GM19397 (cell line): ENCODE measurements at regions not wholly inside any gene's neighbourhood (a gene's known extent, or its start where the extent isn't known, plus 50 kb on each side); places are given as distances from the start of the nearest gene placed in this dataset.
"Not testable (repeated sequence)": the region's sequence is repeated elsewhere in the genome, so short reads cannot be mapped to it uniquely, and the experiment has no call there.

Experiments
- ATAC-seq: cut with Tn5 transposase; IDR thresholded peaks from one replicate; pipeline ENCODE4 v1.9.1; 2021; ENCODE audit warnings: mild to moderate bottlenecking, moderate library complexity; ENCODE audit not compliant: unreplicated experiment

DNA sequence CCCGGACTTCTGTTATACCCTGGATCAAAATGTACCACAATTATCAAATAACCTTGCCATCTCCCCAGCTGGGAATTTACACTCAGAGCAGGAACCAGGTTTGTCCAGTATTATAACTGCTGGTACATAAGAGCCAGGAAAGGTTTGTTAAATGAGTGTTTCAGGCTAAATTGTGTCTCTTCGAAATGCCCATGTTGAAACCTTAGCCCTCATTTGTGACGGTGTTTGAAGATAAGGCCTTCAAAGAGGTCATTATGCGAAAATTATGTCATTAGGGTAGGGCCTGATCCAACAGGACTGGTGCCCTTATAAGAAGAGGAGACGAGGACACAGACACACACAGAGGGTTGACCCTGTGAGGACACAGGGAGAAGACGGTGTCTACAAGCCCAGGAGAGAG lies 73.5 kb upstream of the DHRSX start:
- no peak for ATAC-seq

DNA sequence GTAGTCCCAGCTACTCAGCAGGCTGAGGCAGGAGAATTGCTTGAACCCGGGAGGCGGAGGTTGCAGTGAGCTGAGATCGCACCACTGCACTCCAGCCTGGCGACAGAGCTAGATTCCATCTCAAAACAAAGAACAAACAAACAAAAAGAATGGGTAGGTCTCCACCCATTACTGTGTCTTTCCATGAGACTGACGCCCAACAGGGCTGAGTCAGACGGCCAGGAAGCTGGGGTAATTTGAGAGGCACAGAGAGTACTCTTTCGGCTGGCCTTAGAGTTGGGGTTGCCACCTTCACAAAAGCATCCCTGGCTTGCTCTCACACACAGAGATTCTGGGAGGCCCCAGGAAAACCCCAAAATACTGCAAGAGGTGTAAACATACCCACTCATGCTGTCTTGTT lies 72.0 kb upstream of the DHRSX start:
- ATAC-seq = no peak

DNA sequence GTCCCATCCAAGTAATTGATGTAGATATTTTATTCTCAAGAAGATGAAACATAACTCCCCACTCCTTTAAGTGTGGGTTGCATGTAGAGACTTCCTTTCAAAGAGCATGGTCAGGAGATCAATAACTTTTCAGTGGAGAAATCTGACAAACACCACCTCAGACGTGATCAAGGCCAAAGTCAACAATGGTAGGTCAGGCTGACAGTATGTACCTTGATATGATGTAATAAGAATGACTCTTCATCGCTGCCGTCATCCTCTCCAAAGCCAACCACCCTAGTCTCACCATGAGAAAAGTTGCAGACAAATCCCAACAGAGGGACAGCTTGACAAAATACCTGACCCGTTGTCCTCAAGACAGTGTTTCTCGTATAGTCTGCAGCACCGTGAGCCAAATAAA lies 67.3 kb upstream of the DHRSX start:
- no peak for ATAC-seq

DNA sequence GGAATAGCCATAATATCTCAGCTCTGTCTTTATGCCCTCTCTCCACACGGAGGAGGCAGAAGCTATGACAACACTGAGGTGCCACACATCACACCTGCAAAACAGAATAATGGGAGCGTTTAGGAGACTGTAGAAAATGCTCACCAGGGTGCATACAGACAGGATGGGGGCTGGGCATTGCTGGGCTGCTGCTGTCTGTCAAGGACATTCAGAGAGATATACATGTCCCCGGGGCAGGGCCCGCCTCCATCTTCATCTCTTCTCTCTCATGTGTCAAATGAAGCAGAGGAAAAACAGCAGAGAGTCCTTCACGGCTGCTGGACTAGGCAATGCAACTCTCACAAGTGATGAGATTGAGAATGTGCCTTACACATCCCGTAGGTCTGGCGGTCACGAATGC lies 65.3 kb upstream of the DHRSX start:
- no peak for ATAC-seq

DNA sequence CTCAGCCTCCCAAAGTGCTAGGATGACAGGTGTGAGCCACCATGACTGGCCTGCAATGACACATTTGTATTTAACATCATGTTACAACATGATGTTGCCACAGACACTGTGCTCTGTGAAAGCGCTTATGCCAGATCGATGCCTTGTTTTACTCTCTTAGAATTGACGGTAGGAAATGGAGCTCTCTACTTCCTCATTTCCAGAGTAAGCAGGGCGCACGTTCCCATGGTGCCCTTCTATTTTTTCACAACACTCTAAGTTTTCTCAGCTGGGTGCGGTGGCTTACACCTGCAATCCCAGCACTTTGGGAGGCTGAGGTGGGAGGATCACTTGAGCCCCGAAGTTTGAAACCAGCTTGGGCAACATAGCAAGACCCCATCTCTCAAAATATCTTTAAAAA lies 60.7 kb upstream of the DHRSX start:
- ATAC-seq = no peak

DNA sequence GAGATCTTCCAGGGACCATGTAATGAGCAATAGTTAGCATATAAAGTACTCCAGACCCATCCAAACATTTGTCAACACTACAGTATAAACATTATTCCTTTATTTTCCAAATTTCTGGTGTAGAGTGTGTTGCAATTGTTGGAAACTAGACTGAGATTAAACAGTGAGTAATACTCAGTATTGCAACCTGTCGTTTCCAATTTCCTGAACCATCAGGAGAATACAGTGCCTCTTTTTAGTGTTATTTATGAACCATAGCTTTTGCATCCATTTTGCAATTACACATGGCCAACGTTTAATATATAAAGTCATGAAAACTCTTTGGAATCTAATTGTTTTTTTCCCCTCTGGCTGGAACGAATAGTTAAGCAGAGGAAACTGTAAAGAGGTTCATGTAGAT lies 58.3 kb upstream of the DHRSX start:
- ATAC-seq = no peak

DNA sequence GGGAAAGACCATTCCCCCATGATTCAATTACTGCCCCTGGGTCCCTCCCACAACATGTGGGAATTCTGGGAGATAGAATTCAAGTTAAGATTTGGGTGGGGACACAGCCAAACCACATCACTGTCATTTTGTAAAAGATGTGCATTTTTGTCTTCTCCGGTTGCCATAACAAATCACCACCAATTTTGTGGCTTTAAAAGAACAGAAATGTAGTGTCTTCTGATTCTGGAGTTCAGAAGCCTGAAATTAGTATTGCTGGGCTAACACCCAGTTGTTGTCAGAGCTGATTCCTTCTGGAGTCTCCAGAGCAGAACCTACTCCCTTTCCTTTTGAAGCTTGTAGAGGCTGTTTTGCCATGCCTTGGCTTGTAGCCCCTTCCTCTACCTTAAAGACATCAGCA lies 54.1 kb upstream of the DHRSX start:
- ATAC-seq = no peak

DNA sequence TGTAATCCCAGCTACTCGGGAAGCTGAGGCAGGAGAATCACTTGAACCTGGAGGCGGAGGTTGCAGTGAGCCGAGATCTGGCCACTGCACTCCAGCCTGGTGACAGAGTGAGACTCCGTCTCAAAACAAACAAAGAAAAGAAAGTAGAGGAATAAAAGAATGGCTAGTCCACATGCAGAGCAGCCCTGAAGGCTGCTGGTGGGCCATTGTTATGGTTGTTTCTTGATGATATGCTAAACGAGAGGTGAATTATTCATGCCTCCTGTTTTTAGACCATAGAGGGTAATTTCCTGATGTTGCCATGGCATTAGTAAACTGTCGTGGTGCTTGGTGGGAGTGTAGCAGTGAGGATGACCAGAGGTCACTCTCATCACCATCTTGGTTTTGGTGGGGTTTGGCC lies 53.3 kb upstream of the DHRSX start:
- not testable (repeated sequence) for ATAC-seq

DNA sequence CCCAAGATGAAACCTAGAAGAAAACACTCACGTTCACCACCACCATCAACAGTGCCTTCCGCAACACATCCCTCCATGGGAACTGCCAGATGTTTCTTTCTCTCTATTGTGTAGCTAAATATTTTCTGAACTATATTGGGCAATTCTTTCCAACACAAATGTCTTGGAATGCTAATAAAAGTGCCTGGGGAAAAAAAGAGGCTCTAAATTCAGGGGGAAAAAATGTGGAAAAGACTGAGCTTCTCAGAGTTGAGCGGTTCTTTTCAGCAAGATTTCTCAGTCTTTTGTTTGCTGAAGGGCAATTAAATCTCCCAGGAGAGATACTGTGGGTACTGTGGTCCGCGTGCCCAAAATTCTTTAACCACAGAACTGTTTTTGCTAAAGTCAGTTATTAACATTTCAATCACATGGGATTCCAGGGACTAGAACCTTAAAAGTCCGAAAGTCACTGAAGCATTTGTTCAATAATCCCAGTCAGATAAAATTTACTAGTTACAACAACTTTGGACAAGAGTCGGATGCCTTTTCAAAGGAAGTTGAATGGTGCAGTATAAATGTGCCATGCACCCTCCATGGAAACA lies 51.9 kb upstream of the DHRSX start:
- ATAC-seq = no peak

DNA sequence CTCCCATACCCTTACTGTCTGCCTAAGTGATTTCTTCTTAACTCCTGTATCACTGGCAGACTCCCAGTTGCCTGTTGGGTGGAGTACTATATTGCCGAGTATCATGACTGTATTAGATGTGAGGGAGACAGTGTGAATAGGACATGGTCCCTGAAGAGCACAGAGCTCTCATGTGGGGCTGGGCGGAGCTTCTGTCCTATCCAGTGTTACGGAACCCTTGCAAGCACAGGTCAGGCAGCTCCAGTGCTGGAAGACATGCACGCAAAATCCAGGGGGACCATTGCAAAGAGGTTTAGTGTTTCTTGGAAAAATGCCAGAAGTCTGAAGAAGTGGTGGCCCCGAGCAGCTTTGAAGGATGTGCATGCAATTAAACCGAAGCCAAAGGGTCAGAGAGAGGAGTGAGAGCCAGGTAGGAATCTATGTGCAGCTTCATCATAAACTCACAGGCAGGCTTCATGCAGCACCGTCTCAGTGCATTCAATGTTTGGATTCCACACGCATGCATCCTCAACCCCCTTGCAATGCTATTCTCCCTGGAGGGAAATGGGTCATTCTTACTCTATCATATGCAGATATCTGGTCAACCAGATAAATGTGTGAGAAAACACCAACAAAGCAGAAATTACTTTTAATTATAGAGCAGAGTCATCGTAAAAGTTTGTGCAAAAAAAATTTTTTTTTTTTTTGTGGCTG lies 49.7 kb upstream of the DHRSX start:
- ATAC-seq = no peak
